ENCODE measurements at regions not wholly inside any gene's neighbourhood (a gene's known extent, or its start where the extent isn't known, plus 50 kb on each side); places are given as distances from the start of the nearest gene placed in this dataset.
"Not testable (repeated sequence)": the region's sequence is repeated elsewhere in the genome, so short reads cannot be mapped to it uniquely, and the experiment has no call there.

- no peak for DNase-seq
Observed at GRCh38 chr13:22871231-22871630, 309.5 kb upstream of the SGCG start.

GRCh38 chr13:22874839-22875238, 305.9 kb upstream of the SGCG start:
- DNase-seq: no peak

DNA sequence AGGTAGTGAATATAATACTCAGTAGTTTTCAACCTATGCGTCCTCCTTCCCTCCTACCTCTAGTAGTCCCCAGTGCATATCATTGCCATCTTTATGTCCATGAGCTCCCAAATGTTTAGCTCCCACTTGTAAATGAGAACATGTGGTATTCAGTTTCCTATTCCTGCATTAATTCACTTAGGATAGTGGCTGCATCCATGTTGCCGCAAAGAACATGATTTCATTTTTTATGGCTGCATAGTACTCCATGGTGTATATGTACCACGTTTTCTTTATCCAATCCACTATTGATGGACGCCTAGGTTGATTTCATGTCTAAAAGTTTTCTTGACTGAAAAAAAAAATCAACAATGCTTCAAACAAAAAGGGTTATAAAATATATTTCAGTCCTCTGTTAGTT, 303.4 kb upstream of the SGCG start:
- DNase-seq: no peak

- no peak for DNase-seq
Observed at GRCh38 chr13:22880741-22881720, 299.7 kb upstream of the SGCG start.

- not testable (repeated sequence) for DNase-seq
Observed at GRCh38 chr13:22881721-22882608, 298.8 kb upstream of the SGCG start.

GRCh38 chr13:22883262-22883840, 297.4 kb upstream of the SGCG start:
- DNase-seq: no peak

DNA sequence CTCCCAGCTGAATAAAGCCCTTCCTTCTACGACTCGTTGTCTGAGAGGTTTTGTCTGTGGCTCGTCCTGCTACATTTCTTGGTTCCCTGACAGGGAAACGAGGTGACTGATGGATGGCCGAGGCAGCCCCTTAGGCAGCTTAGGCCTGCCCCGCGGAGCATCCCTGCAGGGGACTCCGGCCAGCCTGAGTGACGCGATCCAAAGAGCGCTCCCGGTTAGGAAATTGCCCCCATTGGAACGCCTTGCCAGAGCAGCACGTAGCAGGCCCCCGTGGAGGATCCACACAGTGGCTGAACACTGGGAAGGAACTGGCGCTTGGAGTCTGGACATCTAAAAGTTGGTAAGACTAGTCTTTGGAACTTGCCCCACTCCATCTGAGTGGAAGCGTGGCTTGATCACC, 296.8 kb upstream of the SGCG start:
- DNase-seq: no peak

- DNase-seq: not testable (repeated sequence)
Observed at GRCh38 chr13:22886061-22886460, 294.7 kb upstream of the SGCG start.

DNA sequence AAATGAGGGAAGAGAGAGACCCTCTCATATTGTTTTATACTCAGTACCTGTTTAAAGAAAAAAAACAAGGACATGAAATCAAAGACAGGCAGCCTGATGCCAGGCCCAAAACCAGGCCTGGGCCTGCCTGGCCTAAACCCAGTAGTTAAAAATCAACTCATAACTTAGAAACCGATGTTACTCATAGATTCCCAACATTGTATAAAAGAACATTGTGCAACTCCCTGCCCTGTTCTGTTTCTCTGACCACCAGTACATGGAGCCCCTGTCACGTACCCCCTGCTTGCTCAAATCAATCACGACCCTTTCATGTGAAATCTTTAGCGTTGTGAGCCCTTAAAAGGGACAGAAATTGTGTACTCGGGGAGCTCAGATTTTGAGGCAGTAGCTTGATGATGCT, 291.4 kb upstream of the SGCG start:
- not testable (repeated sequence) for DNase-seq

DNA sequence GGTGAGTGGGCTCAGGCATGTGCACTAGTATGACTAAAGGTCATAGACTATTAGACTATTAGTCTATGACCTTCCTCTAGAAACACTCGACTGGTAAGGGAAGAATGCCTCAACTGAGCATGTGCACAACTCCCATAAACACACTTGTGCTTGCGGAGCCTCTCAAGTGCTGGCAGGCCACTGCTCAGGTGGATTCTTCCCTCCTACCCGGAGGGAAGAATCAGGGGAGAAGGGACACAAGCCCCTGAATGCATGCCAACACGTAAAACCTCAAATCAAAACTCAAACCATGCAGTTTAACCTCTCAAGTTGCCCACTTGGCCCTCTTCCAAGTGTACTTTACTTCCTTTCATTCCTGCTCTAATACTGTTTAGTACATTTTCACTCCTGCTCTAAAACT, 287.6 kb upstream of the SGCG start:
- no peak for DNase-seq

DNA sequence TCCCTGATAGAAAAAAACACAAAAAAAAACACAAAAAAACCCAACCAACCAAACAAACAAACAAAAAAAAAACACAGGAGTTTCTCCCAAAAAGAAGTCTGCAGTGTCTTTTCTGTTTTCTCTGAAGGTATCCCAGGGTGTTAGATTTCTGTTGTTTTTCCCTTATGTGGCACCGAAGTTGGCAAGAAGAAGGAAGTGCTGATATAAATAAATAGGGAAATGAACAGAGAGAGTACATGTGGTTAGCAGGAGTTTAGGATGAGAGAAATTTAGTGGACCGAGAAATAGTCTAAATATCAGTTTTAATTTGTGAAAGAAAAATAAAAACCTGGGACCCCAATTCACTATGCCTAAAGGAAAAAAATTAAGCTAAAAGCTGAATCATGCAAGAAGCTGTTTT, 287.0 kb upstream of the SGCG start:
- DNase-seq: no peak

- DNase-seq: no peak
Observed at GRCh38 chr13:22897571-22898314, 283.0 kb upstream of the SGCG start.

- DNase-seq: not testable (repeated sequence)
Observed at GRCh38 chr13:22900416-22900951, 280.3 kb upstream of the SGCG start.

DNA sequence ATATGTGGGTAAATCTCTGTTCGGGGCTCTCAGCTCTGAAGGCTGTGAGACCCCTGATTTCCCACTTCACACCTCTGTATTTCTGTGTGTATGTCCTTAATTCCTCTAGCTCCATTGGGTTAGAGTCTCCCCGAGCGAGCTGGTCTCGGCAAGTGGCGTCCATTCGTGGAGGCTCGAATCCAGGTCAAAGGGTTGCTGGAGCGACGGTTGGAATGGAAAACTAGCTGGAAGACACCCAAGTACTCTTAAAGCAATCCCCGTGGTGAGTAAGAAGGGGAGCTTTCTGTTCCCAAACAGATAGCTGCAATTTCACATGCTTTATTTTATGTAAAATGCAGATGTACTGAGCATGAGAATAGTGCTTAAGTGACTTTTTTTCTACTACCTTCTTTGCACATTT, 277.5 kb upstream of the SGCG start:
- no peak for DNase-seq

- DNase-seq: no peak
Observed at GRCh38 chr13:22903925-22904324, 276.9 kb upstream of the SGCG start.

DNA sequence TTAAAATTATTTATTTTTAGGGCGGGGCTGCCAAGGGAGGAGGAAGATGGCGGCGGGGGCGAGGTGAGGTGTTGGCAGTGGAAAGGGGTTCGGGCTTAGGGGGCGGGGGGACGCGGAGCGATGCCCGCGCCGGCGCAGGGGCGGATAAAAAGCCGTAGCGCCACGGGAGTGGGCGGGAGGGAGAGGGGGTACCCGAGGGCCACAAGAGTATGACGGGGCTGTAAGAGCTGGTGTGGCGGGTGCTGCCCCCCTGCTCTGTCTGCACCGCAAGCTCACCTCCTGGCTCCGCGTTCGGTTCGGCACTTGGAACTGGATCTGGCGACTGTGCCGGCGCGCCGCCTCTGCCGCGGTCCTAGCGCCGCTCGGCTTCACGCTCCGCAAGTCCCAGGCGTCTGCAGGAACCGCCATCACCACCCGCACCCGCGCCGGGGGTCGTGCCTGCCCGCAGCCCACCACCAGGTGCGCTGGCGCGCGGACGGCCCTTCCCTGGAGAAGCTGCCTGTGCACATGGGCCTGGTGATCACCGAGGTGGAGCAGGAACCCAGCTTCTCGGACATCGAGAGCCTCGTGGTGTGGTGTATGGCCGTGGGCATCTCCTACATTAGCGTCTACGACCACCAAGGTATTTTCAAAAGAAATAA, 265.2 kb upstream of the SGCG start:
- DNase-seq: no peak

DNA sequence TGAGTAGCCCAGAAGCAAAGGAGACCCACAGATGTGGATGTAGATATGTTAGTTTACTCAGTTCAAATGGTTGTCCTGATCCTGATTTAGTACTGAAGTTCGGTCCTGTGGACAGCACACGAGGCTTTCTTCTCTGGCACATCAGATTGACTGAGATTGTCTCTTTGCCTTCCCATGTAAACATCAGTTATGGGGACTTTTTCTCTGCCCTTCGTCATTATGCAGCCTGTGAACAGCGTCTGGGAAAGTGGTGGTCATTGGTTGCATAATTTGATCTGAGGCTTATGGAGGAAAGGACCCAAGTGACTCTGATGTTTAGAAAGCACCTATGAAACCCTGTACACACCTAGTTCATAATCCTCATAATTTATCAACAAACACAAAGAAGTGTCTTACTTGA, 264.5 kb upstream of the SGCG start:
- not testable (repeated sequence) for DNase-seq

DNA sequence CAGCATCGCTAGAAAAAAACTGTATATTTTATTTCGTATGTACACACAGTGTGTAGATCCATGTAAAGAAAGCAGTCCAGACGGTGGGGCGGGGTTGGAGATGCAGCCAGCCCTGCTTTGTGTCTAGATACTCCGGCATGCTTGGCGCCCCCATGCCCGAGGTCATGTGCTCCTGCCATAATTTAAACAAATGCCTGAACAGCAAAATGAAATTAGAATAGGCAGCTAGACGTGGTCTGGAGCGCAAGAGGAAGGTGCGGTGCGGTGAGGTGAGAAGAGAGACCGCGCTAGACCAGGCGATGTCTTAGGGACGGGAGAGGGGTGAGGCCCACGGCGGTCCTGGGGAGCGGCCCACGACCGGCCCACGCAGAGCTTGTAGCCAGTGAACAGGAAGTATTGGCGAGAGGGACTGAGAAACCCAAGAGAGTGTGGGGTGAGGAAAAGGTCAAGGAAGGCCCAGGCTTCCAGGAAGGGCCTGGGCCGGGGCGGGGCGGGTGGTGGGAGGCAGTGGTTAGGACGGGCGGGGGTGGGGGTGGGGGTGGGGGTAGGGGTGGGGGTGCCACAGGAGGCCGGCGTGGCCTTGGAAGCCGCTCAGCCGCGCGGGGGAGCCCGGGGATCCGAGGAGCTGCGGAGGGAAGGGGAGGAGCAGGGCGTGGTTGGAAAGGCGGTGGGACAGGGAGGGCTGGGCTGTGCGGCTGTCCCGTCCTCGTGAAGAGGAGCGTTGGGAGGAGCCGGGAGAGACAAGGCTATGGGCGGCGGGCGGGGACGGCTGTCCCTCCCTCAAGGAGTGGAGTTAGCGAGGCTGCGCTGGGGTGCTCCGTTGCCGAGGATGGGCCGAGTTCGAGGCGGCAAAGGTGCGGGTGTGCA, 254.7 kb upstream of the SGCG start:
- no peak for DNase-seq

GRCh38 chr13:22926748-22927400, 253.9 kb upstream of the SGCG start:
- DNase-seq: no peak

- DNase-seq: not testable (repeated sequence)
Observed at GRCh38 chr13:22927845-22928244, 252.9 kb upstream of the SGCG start.
